Fibroblast of skin of left biceps (primary cell): ENCODE measurements at regions not wholly inside any gene's neighbourhood (a gene's known extent, or its start where the extent isn't known, plus 50 kb on each side); places are given as distances from the start of the nearest gene placed in this dataset.
A peak's percentile ranks its signal among the peaks of the same experiment; 100 is the strongest.
"Not testable (repeated sequence)": the region's sequence is repeated elsewhere in the genome, so short reads cannot be mapped to it uniquely, and the experiment has no call there.

Experiments used
- DNase-seq, 2 experiments: peaks; one replicate each; pipeline ENCODE4 v3.0.0-alpha.2; 2013; ENCODE audit warnings: low read depth in 2 of 2

- no peak for DNase-seq
These were observed 78.2 kb downstream of the MSL3 start for GRCh38 chrX:11836284-11836683.

- no peak for DNase-seq
These were observed 79.4 kb downstream of the MSL3 start for GRCh38 chrX:11837437-11837836.

GRCh38 chrX:11864171-11864570, 106.1 kb downstream of the MSL3 start:
- no peak for DNase-seq

DNA sequence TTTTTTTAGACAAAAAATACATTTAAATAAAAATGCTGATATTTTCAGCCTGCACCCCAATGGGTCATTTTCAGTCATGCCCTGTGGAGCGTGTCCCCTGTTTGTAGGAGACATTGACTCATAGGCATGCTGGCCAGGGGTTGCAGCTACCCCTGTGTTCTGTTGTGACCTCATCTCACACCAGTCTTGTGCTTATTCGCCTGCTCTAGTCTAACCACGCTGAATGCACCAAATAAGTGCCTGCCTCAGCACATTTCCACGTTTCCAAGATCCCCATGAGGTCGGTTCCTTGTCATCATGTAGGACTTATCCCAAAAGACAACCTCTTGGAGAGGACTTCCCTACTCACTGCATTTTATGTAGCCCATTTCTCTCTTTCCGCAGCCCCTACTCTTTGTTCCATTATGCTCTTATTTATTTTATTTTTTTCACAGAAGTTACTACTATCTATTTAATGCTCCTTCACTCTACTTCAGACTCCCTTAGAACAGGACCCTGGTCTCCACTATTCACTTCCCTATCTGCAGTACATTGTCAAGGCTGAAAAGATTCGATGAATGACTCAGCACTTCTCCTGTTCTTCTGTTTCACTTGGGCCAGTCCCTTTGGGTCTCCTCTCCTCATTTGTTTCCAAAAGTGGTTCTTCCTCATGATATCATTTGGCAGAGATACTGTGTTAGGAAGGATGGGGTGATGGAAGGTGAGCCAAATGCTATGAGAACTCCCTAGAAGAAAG, 109.7 kb downstream of the MSL3 start:
- no peak for DNase-seq

DNA sequence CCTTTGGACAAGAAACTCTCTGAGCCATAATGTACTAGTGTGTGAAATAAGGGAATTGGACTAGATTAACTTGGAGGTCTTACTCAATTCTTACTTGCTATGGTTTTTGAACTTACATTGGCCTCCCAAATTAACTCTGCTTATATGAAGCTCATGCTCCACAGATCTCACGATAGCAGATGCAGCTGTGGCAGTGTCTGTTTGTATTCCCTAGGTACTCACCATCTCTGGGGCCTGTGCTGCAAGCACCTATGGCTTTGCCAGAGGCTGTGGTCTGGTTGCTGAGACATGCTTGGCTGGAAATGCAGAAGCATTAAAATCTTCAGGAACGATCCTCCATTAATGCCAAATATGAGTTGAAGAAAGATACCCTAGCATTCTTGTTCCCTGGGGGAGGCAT, 112.8 kb downstream of the MSL3 start:
- DNase-seq: no peak

GRCh38 chrX:11881485-11882170, 123.6 kb downstream of the MSL3 start:
- DNase-seq: no peak

- no peak for DNase-seq
These were observed 128.7 kb downstream of the MSL3 start for GRCh38 chrX:11886745-11887144.

- DNase-seq: no peak
These were observed 129.1 kb downstream of the MSL3 start for GRCh38 chrX:11887175-11887574.

- DNase-seq: no peak
These were observed 130.4 kb downstream of the MSL3 start for GRCh38 chrX:11888421-11888820.

GRCh38 chrX:11889791-11890190, 131.8 kb downstream of the MSL3 start:
- DNase-seq: no peak

GRCh38 chrX:11890836-11891514, 132.9 kb downstream of the MSL3 start:
- DNase-seq: no peak

- DNase-seq: no peak
These were observed 136.1 kb downstream of the MSL3 start for GRCh38 chrX:11893933-11894710.

- no peak for DNase-seq
These were observed 141.1 kb downstream of the MSL3 start for GRCh38 chrX:11899091-11899490.

- DNase-seq: not testable (repeated sequence)
These were observed 147.9 kb downstream of the MSL3 start for GRCh38 chrX:11905933-11906332.

GRCh38 chrX:11908371-11908770, 150.3 kb downstream of the MSL3 start:
- DNase-seq: no peak

GRCh38 chrX:11913001-11913400, 155.0 kb downstream of the MSL3 start:
- DNase-seq: no peak

GRCh38 chrX:11929476-11929875, 171.4 kb downstream of the MSL3 start:
- DNase-seq: no peak

- no peak for DNase-seq
These were observed 174.4 kb downstream of the MSL3 start for GRCh38 chrX:11932423-11932822.

DNA sequence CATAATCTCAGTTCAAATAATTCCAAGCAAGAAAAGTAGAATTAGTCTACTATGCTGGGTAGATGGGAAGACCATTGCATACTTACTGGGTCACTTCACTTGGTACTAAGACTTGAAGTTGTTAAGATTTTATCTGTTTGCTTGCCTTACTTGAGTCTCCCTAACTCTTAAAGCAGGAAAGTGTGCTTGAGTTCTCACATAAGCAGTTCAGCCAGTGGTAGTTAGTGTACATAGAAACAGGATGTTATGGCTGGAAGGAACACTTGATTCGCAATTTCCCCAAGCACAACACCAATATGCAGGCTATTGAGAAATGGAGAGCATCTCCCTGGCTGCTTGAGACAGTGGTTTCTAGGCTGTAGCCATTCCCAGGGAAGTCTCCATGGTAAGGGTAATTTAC, 176.1 kb downstream of the MSL3 start:
- DNase-seq: no peak

DNA sequence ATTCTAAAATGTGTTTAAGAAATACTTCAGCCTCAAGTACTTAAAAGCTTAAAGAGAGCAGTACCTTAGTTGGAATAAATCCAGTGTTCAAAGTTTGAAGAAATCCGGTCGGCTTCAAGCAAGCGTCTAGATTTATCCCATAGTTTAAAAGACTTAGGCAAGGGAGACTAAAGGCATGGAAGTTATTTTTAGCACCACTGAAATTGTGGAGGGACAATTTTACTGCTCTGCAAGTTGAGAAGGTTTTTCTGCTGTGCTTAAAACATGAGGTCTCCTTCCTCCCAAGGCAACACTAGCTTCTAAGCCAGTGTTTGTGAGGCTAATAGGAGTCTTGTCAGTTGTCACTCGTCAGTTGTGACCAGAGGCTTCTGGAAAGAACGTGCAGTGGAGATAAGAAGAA, 183.5 kb downstream of the MSL3 start:
- no peak for DNase-seq

- peak; percentile 20 to 27 for DNase-seq
These were observed 186.5 kb downstream of the MSL3 start for GRCh38 chrX:11944501-11944900.

- DNase-seq: no peak
These were observed 189.0 kb upstream of the FRMPD4 start for GRCh38 chrX:11949291-11949690.
